ENCODE measurements at regions not wholly inside any gene's neighbourhood (a gene's known extent, or its start where the extent isn't known, plus 50 kb on each side); places are given as distances from the start of the nearest gene placed in this dataset.

DNA sequence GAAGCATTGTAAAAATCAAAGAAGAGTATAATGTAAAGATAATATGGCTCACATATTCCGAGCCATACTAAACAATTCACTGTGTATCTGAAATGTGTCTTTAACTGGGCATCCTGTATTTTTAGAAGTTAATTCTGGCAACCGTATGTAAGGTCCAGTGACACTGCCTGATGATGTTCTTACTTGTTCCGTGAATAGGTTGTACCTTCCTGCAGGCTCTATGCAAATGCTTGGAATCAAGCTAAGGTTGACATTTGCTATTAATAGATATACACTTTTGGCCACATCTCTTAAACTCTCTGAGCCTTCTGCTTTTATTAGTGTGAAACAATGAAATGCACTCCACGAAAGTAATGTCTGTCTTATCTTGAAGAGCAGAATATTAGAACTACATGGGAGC lies 534.6 kb downstream of the CCDC85A start:
- CTCF ChIA-PET = interaction anchor here (0.6 to 0.7 kb wide), 2 partner anchors 12 to 330 kb away, joined by 3 read pairs; no protein-coding TSS in a partner anchor

DNA sequence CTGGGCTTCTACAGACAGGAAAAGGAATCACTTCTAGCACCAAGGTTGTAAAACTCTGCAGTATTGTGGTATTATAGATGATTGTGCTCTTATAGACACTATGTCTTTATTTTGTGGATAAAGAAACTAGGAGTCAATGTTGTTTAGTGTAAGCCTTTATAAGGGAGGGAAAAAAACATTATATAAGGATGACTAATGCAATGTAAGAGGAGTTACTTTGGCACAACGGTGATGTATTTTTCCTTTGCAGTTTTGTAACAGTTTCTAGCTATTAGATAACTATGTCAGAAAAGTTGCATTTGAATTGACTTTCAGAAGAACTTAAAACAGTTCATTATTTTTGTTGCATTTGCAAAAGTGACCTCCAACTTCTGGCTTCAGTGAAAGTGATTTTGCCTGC lies 545.4 kb downstream of the CCDC85A start:
- Mint-ChIP-seq H3K4me3 (ENCODE audit: unreplicated experiment) (no peak overlapping the region), H3K27me3 (ENCODE audit: insufficient read depth, unreplicated experiment) (no peaks in the 10 kb centered on the region), H3K27ac (ENCODE audit: low read depth, unreplicated experiment) (no peak overlapping the region), H3K4me1 (ENCODE audit: insufficient read depth, unreplicated experiment) (peaks cover 4% of the 10 kb centered on the region), H3K36me3 (ENCODE audit: insufficient read depth, unreplicated experiment) (no peaks in the 10 kb centered on the region), H3K9me3 (ENCODE audit: unreplicated experiment) (no peaks in the 10 kb centered on the region)
- DNase-seq (ENCODE audit: unreplicated experiment) = peak; percentile 20
- ChIA-PET CTCF (interaction anchor here (1.3 kb wide), 1 partner anchor 21 kb away, joined by 6 read pairs; no protein-coding TSS in a partner anchor), POLR2A (interaction anchor here (0.5 kb wide), 1 partner anchor 16 kb away, joined by 3 read pairs; no protein-coding TSS in a partner anchor)
- intact Hi-C loops (cut with micrococcal nuclease) = no loop called here
- no TSS peak for BruUV-seq (replicated peaks)
- TF ChIP-seq, protein P1, sequence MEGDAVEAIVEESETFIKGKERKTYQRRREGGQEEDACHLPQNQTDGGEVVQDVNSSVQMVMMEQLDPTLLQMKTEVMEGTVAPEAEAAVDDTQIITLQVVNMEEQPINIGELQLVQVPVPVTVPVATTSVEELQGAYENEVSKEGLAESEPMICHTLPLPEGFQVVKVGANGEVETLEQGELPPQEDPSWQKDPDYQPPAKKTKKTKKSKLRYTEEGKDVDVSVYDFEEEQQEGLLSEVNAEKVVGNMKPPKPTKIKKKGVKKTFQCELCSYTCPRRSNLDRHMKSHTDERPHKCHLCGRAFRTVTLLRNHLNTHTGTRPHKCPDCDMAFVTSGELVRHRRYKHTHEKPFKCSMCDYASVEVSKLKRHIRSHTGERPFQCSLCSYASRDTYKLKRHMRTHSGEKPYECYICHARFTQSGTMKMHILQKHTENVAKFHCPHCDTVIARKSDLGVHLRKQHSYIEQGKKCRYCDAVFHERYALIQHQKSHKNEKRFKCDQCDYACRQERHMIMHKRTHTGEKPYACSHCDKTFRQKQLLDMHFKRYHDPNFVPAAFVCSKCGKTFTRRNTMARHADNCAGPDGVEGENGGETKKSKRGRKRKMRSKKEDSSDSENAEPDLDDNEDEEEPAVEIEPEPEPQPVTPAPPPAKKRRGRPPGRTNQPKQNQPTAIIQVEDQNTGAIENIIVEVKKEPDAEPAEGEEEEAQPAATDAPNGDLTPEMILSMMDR (IDR thresholded peaks at IDR 0.05; ENCODE audit: unreplicated experiment) = no peak

More for the DNA sequence above, 534.6 kb downstream of the CCDC85A start:
- TF ChIP-seq, protein P1 (IDR thresholded peaks at IDR 0.05; ENCODE audit: unreplicated experiment) = no peak
- no peaks in the 10 kb centered on the region for H3K36me3 Mint-ChIP-seq (ENCODE audit: insufficient read depth, unreplicated experiment)
- no peaks in the 10 kb centered on the region for H3K9me3 Mint-ChIP-seq (ENCODE audit: unreplicated experiment)
- no peaks in the 10 kb centered on the region for H3K27me3 Mint-ChIP-seq (ENCODE audit: insufficient read depth, unreplicated experiment)
- DNase-seq (ENCODE audit: unreplicated experiment) = no peak
- POLR2A ChIA-PET = no interaction called here
- BruUV-seq (replicated peaks) = no TSS peak
- no peak overlapping the region for H3K4me3 Mint-ChIP-seq (ENCODE audit: unreplicated experiment)
- H3K4me1 Mint-ChIP-seq (ENCODE audit: insufficient read depth, unreplicated experiment) = no peaks in the 10 kb centered on the region
- intact Hi-C loops (cut with micrococcal nuclease) = no loop called here
- no peak overlapping the region for H3K27ac Mint-ChIP-seq (ENCODE audit: low read depth, unreplicated experiment)

DNA sequence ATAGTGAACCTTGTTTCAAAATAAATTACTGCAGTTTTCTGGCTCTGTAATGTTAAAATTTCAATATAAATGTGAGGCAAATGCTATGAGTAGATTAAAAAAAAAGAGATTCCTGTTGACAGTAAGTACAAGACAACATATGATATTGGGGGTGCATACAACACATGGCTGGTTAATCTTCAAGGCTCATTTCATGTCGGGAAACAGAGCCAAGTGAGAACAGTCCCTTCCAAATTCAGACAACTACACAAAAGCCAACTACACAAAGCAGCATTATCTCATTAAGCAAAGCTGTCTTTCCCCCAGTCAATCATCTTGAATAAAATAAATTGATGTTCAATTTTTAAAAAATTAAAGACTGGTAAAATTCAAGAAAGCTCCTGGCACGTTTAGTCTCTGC lies 549.2 kb downstream of the CCDC85A start:
- ChIA-PET POLR2A (no interaction called here), CTCF (interaction anchor here (0.5 to 1.1 kb wide), 3 partner anchors 227 to 549 kb away, joined by 3 to 4 read pairs (median 3); partner anchors contain the start of gene CCDC85A)
- TF ChIP-seq, protein P1 (IDR thresholded peaks at IDR 0.05; ENCODE audit: unreplicated experiment) = no peak
- Mint-ChIP-seq H3K9me3 (ENCODE audit: unreplicated experiment) (peaks cover 8% of the 10 kb centered on the region), H3K27ac (ENCODE audit: low read depth, unreplicated experiment) (no peak overlapping the region), H3K27me3 (ENCODE audit: insufficient read depth, unreplicated experiment) (no peaks in the 10 kb centered on the region), H3K4me3 (ENCODE audit: unreplicated experiment) (no peak overlapping the region), H3K36me3 (ENCODE audit: insufficient read depth, unreplicated experiment) (no peaks in the 10 kb centered on the region), H3K4me1 (ENCODE audit: insufficient read depth, unreplicated experiment) (peaks cover 4% of the 10 kb centered on the region)
- intact Hi-C loops (cut with micrococcal nuclease) = no loop called here
- no peak for DNase-seq (ENCODE audit: unreplicated experiment)
- BruUV-seq (replicated peaks) = no TSS peak

DNA sequence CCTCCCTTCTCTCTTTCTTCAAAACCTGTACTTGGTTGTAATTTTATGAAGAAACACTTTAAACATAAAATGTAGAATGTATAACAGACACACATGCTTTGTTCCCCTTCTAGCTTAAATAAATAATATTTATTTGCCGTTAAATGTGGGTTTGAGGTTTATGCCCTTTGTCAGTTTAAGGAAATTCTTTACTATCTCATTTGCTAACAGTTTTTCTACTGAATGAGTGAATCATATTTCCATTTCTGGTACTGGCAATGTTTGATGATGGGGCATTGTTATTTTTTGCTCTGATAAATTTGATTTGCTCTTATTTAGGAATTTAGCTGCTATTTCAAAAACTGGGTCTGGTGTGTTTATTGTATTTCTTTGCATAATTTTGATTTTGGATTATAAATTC lies 555.6 kb downstream of the CCDC85A start:
- Mint-ChIP-seq H3K36me3 (ENCODE audit: insufficient read depth, unreplicated experiment) (peaks cover 9% of the 10 kb centered on the region), H3K4me1 (ENCODE audit: insufficient read depth, unreplicated experiment) (peaks cover 28% of the 10 kb centered on the region), H3K9me3 (ENCODE audit: unreplicated experiment) (peaks cover 8% of the 10 kb centered on the region), H3K27me3 (ENCODE audit: insufficient read depth, unreplicated experiment) (no peaks in the 10 kb centered on the region), H3K27ac (ENCODE audit: low read depth, unreplicated experiment) (no peak overlapping the region), H3K4me3 (ENCODE audit: unreplicated experiment) (no peak overlapping the region)
- TF ChIP-seq, protein P1 (IDR thresholded peaks at IDR 0.05; ENCODE audit: unreplicated experiment) = no peak
- no TSS peak for BruUV-seq (replicated peaks)
- POLR2A ChIA-PET = no interaction called here
- no peak for DNase-seq (ENCODE audit: unreplicated experiment)
- CTCF ChIA-PET = interaction anchor here (0.6 to 0.7 kb wide), 2 partner anchors 218 to 556 kb away, joined by 3 read pairs; partner anchors contain the start of gene CCDC85A
- intact Hi-C loops (cut with micrococcal nuclease) = no loop called here
